Ectodermal cell (in vitro differentiated cells): ENCODE measurements at regions not wholly inside any gene's neighbourhood (a gene's known extent, or its start where the extent isn't known, plus 50 kb on each side); places are given as distances from the start of the nearest gene placed in this dataset.
"Not testable (repeated sequence)": the region's sequence is repeated elsewhere in the genome, so short reads cannot be mapped to it uniquely, and the experiment has no call there.

Experiments used
- H3K27ac ChIP-seq: 2 replicates; pipeline ENCODE4 v1.7.0; 2013; ENCODE audit warnings: mild to moderate bottlenecking, low read depth, low read length; ENCODE audit not compliant: insufficient read depth, poor library complexity, severe bottlenecking
- H3K27me3 ChIP-seq: 2 replicates; pipeline ENCODE4 v1.7.0; 2013; ENCODE audit warnings: mild to moderate bottlenecking, low read length; ENCODE audit not compliant: insufficient read depth, control insufficient read depth, poor library complexity, severe bottlenecking
- H3K36me3 ChIP-seq: one replicate; pipeline ENCODE4 v1.7.0; 2013; ENCODE audit warnings: low read length; ENCODE audit not compliant: control insufficient read depth, insufficient read depth
- H3K4me1 ChIP-seq: one replicate; pipeline ENCODE4 v1.7.0; 2013; ENCODE audit warnings: low read length; ENCODE audit not compliant: control insufficient read depth, insufficient read depth
- H3K4me3 ChIP-seq: 2 replicates; pipeline ENCODE4 v1.7.0; 2013; ENCODE audit warnings: low read depth, low read length, control low read depth; ENCODE audit not compliant: insufficient read depth
- H3K9me3 ChIP-seq: 2 replicates; pipeline ENCODE4 v1.7.0; 2013; ENCODE audit warnings: mild to moderate bottlenecking, low read length, moderate library complexity; ENCODE audit not compliant: control insufficient read depth
- WGBS, 2 experiments: methylation state at CpG; one replicate each; pipeline ENCODE4 v1.1.7; 2013; ENCODE audit warnings: missing lambda C conversion rate in 2 of 2; 5-methylcytosine and 5-hydroxymethylcytosine counted together

DNA sequence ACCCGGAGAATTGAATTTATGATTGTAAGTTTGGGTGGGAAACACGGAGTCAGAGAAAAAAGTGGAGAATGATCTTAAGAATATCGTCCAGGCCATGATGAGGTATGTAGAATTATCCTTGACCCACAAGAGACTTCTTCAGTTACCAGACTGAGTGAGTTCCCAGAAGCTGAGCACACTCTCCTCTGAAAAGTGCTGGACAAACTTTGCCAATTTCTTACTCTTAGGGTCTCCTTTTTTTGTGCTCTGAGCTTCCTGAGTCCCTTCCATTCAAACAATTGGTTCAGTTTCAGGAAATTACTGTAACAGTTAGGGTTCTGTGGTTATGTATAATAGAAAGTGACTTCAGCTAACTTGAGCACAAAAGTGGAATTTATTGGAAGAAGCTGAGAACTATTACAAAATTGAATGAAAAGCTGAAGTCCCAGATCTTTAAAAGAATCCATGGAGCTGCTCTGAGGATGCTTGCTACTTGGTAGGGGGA, 50.6 kb upstream of the EHBP1 start:
- Histone ChIP-seq H3K36me3 (no peaks in the 10 kb centered on the region), H3K27me3 (no peaks in the 10 kb centered on the region), H3K4me3 (no peak overlapping the region), H3K27ac (no peak overlapping the region), H3K4me1 (no peaks in the 10 kb centered on the region), H3K9me3 (no peaks in the 10 kb centered on the region)
- 91 to 96% methylated on average over 2 to 3 of the region's 3 CpGs for WGBS, 2 experiments

DNA sequence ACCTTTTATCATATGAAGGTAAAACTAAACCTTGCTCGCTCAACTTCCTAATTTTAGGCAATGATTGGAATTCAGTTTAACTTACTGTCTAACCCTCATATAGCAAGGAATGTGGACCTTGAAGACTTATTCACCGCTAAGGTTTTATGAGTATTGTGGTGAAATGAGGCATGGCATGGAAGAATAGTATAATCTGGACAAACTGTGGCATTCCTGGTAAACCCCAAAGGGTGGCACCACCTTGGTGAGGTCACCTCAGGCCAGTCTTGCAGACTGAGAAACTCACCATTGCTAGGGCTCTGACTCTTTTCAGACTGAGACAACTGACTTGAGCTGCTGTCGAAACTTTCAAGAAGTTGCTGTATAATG, 51.1 kb upstream of the EHBP1 start:
- 93% methylated on average over 2 to 3 of the region's 3 CpGs for WGBS, 2 experiments
- Histone ChIP-seq H3K9me3 (no peaks in the 10 kb centered on the region), H3K27me3 (no peaks in the 10 kb centered on the region), H3K27ac (no peak overlapping the region), H3K4me1 (no peaks in the 10 kb centered on the region), H3K36me3 (no peaks in the 10 kb centered on the region), H3K4me3 (no peak overlapping the region)

DNA sequence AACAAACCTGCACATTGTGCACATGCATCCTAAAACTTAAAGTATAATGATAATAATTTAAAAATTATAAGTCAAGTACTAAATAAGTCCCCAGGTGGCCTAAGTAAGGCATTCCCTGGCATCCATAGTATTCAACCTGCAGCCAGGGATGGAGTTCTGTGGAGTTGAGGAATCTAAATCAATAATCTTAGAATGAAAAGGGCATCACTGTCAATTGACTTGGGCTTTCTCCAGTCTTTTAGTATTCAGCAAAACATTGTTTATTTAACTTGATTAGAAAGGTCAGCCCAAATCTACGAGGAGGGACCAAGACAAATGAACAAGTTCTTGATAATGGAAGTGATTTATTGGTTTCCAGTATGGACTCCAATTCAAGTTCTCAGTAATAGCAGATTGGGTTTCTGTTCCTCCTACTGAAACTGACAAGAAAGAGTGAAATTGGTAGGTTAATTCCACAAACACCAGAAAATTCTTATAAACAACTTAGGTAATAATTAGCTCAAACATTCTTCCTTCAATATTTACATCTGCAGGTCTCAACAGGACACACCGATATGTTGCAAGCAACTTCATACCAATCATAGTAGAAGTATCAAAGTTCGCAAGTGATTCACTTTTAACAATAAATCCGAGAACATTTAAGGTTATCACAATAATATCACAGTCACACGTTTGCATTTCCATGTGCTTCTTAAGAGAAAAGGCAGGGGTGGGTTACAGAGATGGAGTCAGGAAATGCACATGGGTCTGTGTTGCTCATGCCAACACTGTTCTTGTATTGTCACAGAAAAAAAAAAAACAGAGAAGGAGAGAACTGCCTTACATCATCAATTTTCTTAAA, 51.7 kb upstream of the EHBP1 start:
- no peaks in the 10 kb centered on the region for H3K9me3 ChIP-seq
- H3K4me1 ChIP-seq: no peaks in the 10 kb centered on the region
- no peak overlapping the region for H3K4me3 ChIP-seq
- H3K27ac ChIP-seq: no peak overlapping the region
- H3K36me3 ChIP-seq: no peaks in the 10 kb centered on the region
- no peaks in the 10 kb centered on the region for H3K27me3 ChIP-seq
- WGBS, 2 experiments: 94% methylated on average over 5 of the region's 5 CpGs

DNA sequence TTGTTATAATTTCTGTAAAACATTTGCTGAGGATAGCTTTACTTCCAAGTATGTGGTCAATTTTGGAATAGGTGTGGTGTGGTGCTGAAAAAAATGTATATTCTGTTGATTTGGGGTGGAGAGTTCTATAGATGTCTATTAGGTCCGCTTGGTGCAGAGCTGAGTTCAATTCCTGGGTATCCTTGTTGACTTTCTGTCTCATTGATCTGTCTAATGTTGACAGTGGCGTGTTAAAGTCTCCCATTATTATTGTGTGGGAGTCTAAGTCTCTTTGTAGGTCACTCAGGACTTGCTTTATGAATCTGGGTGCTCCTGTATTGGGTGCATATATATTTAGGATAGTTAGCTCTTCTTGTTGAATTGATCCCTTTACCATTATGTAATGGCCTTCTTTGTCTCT, 56.4 kb upstream of the EHBP1 start:
- H3K27ac ChIP-seq, H3K36me3 ChIP-seq, H3K4me3 ChIP-seq, H3K9me3 ChIP-seq, H3K27me3 ChIP-seq, H3K4me1 ChIP-seq: not testable (repeated sequence)
- WGBS, 2 experiments: no CpG with 5 or more reads among the region's 2 CpGs

DNA sequence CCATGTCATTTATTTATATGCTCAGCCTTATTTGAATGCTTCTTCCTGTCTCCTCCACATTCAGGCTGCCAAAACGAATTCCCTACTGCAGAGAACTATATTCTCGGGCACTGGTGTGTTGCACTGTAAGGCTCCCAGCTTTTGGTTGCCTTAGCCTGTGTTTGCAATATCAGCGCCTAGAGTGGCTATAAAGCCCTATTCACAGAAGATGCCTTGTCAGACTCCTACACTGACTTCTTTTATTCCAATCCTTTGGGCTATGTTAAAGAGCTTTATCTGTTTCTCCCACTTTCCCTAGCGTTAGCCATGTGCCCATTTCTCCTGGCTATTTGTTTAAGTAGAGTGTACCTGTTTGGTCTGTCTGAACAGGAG, 62.4 kb upstream of the EHBP1 start:
- Histone ChIP-seq H3K36me3 (no peaks in the 10 kb centered on the region), H3K9me3 (no peaks in the 10 kb centered on the region), H3K4me1 (no peaks in the 10 kb centered on the region), H3K27me3 (no peaks in the 10 kb centered on the region), H3K4me3 (no peak overlapping the region), H3K27ac (no peak overlapping the region)
- WGBS, 2 experiments: 65 to 66% methylated on average over 4 of the region's 4 CpGs

DNA sequence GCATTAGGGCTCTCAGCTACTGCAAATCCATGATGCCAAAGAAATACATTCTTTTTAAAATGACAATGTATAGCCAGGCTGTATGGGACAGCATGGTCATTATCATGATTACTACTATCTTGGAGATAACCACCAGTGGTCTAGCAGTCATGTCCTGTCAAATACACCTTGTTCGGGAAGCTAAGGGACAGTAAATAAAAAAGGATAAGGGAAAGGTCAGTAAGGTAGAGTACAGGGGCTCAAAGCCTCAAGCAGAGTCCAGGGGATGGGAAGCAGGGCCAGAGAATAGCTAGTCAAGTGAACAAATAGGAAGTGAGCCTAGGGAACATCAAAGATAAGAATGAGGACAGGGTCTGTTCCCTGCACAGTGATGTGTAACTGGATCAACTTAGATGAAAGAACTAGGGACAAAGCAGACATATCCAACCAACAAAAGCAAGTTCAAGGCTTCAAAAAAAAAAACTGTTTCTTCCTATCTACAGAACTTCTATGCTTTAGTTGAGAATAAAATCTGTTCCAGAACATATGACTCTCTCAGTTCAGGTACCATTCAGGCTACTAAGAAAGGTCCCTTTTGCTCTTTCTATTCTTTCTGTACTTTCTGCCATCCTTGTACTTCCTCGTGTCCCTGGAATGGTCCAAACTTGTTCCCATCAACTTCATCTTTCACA, 62.9 kb upstream of the EHBP1 start:
- Histone ChIP-seq H3K36me3 (no peaks in the 10 kb centered on the region), H3K27me3 (no peaks in the 10 kb centered on the region), H3K9me3 (no peaks in the 10 kb centered on the region), H3K27ac (no peak overlapping the region), H3K4me3 (no peak overlapping the region), H3K4me1 (no peaks in the 10 kb centered on the region)
- WGBS, 2 experiments: 91 to 94% methylated on average over 2 of the region's 2 CpGs

DNA sequence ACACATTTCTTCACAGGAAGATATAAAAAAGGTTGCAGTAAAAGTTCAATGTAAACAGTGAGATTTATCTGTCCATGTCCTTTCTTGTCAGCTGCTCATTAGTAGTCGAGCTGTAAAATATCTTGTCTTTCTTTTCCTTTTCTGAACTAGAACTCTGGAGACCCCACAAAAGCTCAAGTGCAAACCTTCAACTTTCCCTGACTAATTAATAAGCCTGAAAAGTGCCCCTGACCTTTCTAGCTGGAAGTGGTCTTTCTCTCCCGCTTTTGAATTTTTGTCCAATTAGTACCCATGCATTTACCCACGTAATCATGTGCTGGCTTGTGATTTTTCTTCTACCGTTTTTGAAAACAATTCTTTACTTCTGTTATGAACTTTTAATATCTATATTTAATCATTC, 63.6 kb upstream of the EHBP1 start:
- 89 to 96% methylated on average over 3 of the region's 4 CpGs for WGBS, 2 experiments
- Histone ChIP-seq H3K4me3 (no peak overlapping the region), H3K36me3 (no peaks in the 10 kb centered on the region), H3K4me1 (no peaks in the 10 kb centered on the region), H3K27ac (no peak overlapping the region), H3K9me3 (no peaks in the 10 kb centered on the region), H3K27me3 (no peaks in the 10 kb centered on the region)

DNA sequence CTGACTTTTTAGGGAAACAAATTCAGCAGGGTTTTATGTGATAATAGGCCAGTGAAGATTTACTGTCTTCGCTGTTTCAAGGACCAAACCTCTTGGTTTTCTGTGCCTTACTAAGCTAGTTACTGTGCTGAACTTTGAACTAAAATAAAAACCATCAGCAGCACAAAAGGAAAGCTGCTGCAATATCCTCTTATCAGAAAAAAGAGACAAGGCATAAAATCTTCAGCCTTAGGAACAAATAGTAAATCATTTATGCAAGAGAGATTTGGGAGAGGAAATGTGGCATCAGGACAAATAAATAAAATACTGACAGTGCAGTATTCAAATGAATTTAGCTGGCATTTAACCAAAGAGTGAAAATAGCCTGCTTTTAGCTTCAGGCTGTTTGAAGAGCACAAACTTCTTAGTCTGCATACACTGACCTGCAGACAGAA, 64.1 kb upstream of the EHBP1 start:
- WGBS, 2 experiments: 94 to 100% methylated on average over 1 of the region's 1 CpG

DNA sequence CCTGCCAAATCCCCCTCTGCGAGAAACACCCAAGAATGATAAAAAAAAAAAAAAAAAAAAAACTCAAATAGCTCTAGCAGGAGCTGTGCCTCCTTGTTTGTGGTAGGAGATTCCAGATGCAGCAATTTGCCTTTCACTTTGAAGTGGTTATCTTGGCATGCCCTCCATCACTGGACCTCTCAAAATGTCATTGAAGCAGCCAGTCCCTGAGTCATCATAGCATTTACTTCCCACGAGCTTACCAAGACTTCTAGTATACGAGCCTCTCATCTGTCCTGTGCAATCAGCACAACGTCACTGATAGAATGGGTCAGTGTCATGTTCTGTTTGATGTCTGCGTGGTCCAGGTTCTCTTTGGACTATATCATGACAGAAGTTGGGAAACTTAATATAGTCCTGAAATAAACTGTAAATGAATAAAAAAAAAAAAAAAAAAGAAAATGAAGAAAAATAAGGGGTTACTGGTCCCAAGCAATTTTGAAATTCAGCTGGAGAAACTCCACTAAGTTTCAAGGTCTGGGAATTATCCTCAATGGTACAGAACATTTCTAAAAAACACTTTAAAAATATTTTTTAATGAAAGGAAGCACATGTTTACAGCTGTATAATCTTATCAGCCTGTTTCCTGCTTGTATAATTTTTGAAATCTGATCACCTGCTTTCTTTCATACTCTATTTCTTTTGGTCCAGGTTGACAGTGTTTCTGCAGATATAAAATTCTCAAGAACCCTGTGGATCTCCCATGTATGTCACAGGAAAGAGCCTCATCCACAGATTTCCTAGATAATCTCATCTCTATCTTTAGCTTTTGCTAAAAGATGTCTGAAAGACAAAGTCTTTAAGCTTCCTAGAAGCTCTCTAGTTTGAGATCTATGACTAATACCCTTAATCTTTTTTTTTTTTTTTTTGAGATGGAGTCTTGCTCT, 74.1 kb upstream of the EHBP1 start:
- no peaks in the 10 kb centered on the region for H3K27me3 ChIP-seq
- no peaks in the 10 kb centered on the region for H3K4me1 ChIP-seq
- no peaks in the 10 kb centered on the region for H3K36me3 ChIP-seq
- H3K27ac ChIP-seq: no peak overlapping the region
- 97 to 99% methylated on average over 4 of the region's 5 CpGs for WGBS, 2 experiments
- H3K4me3 ChIP-seq: no peak overlapping the region
- H3K9me3 ChIP-seq: no peaks in the 10 kb centered on the region

More for the DNA sequence above, 64.1 kb upstream of the EHBP1 start:
- no peaks in the 10 kb centered on the region for H3K9me3 ChIP-seq
- no peak overlapping the region for H3K27ac ChIP-seq
- H3K4me1 ChIP-seq: no peaks in the 10 kb centered on the region
- H3K27me3 ChIP-seq: no peaks in the 10 kb centered on the region
- no peak overlapping the region for H3K4me3 ChIP-seq
- no peaks in the 10 kb centered on the region for H3K36me3 ChIP-seq

DNA sequence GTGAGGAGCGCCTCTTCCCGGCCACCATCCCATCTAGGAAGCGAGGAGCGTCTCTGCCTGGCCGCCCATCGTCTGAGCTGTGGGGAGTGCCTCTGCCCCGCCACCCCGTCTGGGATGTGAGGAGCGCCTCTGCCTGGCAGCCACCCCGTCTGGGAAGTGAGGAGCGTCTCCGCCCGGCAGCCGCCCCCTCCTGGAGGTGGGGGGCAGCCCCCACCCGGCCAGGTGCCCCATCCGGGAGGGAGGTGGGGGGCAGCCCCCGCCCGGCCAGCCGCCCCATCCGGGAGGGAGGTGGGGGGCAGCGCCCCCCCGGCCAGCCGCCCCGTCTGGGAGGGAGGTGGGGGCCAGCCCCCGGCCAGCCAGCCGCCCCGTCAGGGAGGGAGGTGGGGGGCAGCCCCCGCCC, 75.3 kb upstream of the EHBP1 start:
- not testable (repeated sequence) for H3K4me1 ChIP-seq, H3K4me3 ChIP-seq, H3K27ac ChIP-seq, H3K27me3 ChIP-seq, H3K9me3 ChIP-seq, H3K36me3 ChIP-seq
- 91 to 92% methylated on average over 28 of the region's 28 CpGs for WGBS, 2 experiments
